GM19351 (cell line): ENCODE measurements at regions not wholly inside any gene's neighbourhood (a gene's known extent, or its start where the extent isn't known, plus 50 kb on each side); places are given as distances from the start of the nearest gene placed in this dataset.
"Not testable (repeated sequence)": the region's sequence is repeated elsewhere in the genome, so short reads cannot be mapped to it uniquely, and the experiment has no call there.

ENCODE experiments used
- ATAC-seq: cut with Tn5 transposase; IDR thresholded peaks from one replicate; pipeline ENCODE4 v1.9.1; 2021; ENCODE audit warnings: mild to moderate bottlenecking, moderate library complexity; ENCODE audit not compliant: unreplicated experiment

DNA sequence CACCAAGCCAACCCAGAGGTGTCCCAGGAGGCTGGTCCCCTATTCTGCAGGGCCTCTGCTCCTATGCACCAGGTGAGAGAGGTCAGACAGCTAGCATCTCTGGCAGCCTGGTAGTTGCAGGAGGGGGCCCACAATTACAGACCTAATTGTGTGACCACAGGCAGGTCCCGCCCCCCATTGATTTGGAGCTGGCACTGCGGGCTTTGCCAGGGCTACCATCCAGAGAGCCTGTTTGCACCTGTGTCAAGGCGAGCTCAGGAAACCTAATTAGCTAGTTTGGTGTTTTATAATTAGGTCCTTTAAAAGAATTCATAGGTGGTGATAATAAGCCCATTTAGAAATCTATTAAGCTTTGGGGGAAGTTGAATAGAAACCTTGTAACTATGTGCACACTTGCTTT lies 90.2 kb downstream of the MRM1 start:
- no peak for ATAC-seq

DNA sequence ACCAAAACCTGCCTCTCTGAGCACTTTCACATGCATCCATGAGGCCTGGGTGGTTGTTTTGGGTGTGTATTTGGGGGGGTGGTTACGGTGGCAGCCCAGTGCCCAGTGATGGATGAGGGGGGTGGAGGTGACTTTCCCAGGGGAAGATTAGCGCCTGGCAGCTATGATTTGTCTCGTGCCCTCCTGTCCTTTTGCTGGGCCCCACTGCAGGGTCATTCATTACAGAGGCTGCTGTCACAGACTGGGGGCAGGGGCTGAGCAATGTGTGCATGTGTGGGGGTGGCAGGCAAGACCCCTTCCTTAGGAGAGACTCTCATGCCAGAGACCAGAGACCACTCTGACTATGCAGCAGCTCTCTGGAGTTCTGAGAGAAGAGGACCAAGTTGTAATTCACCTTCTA lies 93.7 kb downstream of the MRM1 start:
- no peak for ATAC-seq

DNA sequence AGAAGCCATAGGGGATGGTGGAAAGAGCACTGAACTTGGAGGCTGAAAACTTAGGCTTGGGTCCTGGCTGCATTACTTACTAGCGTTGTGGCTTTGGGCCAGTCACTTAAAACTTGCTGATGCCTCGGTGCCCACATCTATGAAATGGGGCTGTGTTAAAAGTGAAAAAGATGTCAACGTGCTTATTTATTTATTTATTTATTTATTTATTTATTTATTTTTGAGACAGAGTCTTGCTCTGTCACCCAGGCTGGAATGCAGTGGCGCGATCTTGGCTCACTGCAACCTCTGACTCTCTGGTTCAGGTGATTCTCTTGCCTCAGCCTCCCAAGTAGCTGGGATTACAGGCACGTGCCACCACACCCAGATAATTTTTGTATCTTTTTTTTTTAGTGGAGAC lies 94.3 kb downstream of the MRM1 start:
- ATAC-seq: not testable (repeated sequence)

DNA sequence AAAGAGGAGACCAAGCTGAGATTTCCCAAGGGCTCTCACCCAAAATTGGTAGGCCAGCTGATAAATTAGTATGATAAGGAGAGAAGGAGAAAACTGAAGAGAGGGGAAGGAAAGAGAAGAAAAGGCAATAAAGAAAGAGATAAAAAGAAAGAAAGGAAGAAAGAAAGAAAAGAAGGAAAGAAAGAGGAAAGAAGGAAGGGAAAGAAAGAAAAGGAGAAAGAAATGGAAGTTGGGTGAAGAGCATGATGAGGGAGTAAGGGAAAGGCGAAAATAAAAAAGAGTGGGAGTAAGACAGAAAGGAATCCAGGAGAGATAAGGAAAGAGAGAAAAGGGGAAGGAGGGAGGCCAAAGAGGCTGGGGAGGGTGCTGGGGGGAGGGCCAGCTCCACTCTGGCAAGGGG lies 95.4 kb downstream of the MRM1 start:
- no peak for ATAC-seq

DNA sequence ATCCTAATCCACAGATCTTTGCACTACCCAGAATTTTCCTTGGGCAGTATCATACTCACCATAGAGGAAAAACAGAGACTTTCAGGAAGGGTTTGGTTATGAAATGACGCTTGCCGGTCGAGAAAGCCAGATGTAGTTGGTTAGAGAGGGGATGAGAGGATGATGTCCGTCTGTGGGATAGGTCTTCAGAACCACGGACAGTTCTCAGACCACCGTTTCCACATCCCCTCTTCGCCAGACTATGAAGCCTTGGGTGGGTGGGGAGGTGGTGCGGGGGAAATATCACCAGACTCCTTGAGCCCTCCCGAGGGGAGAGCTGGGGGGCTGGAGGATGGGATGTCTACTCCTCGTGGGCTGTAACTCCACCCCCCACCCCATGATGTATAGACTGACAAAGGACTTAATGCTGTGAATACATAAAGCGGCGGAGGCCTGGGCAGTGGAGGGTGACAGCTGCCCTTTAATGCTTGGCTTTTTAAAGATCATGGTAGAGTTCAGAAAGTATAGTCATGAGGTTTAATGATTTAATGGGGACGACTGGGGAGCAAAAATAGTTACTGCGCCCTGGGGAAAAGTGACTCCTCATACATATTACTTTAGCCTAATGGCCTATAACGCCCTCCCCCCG lies 96.6 kb downstream of the MRM1 start:
- no peak for ATAC-seq

DNA sequence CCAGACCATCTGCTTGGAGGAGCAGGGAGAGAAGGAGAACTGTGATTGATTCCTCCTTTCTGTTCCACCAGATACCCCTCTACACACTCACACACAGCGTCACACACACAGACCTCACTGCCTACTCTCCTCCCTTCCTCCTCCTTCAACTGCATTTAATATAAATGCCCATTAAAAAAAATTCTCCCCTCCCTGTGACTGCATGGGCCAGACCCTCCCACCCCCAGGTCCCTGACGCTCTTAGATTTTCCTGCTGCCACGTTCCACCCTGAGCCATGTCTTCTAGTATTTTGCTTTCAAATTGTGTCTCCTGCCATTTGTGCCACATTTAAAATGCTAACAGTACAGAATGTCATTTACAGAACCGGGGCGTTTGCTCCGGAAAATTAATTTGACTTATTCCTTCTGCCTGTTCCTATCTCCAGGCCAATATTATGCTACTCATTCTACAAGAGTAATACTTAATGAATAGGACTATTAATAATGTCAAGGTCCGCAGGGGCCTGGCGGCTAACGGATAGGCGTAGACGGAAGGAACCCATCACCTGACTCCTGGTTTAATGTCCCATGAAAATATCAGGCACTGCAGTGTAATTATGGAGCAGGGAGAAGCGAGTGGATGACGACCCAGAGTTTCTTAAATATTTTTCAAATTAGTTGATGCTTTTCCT lies 100.2 kb downstream of the MRM1 start:
- no peak for ATAC-seq

DNA sequence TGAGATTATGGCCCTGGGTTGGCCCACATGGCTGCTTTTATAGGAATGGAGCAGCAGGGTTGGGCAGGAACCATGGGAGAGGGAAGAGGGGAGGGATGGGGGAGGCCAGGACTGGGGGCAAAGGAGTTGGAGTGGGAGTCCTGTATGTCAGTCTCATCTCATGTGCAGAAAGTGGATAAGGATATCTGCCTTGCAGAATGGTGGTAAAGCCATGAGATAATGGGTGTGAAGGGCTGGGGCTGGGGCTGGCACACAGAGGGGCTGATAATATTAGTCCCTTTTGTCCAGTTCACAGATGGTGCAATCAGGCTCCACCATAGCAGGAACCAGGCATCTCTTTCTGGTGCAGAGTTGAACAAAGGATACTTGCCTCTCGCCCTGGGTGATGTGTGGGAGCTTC lies 101.3 kb downstream of the MRM1 start:
- no peak for ATAC-seq

DNA sequence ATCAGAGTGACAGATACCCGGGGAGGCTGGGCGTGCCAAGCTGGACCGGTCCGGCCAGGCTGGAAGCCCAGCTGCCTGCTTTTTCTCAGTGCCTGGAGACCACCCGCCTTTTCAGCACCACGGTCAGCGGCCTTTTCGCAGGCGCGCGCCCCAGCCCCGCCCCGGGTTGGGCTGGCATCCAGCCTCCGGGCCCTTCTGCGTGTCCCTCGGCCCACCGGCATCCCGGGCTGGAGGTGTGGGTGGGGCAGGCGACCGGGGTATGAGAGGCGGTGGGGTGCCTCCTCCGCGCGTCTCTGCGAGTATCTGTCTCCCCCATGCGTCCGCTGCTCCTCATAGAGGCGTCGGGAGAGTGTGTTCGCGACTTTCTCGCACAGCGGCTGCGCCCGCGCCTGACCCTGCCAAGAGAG lies 102.5 kb downstream of the MRM1 start:
- ATAC-seq: no peak

DNA sequence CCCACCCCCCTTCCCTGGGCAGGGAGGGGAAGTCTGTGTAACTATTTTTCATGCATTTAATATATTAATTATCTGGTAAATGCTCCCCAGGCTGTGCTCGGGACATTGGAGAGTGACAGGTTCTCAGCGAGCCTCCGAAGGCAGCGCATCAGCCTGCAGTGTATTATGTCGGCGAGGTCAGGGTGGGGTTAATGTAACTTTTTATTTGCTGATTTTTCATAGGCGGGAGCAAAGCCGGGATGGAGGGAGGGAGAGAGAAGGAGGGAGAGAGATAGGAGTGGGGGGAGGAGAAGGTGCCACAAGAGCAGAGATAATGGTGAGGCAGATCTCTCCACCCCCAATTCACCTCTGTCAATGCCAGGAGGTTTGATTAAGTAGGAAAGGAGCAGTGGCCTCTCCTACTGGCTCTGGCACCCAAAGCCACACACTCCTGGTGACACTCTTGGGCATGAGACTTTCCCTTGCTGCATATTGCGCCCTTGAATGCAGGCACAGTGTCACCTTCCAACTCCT lies 104.0 kb downstream of the MRM1 start:
- no peak for ATAC-seq

DNA sequence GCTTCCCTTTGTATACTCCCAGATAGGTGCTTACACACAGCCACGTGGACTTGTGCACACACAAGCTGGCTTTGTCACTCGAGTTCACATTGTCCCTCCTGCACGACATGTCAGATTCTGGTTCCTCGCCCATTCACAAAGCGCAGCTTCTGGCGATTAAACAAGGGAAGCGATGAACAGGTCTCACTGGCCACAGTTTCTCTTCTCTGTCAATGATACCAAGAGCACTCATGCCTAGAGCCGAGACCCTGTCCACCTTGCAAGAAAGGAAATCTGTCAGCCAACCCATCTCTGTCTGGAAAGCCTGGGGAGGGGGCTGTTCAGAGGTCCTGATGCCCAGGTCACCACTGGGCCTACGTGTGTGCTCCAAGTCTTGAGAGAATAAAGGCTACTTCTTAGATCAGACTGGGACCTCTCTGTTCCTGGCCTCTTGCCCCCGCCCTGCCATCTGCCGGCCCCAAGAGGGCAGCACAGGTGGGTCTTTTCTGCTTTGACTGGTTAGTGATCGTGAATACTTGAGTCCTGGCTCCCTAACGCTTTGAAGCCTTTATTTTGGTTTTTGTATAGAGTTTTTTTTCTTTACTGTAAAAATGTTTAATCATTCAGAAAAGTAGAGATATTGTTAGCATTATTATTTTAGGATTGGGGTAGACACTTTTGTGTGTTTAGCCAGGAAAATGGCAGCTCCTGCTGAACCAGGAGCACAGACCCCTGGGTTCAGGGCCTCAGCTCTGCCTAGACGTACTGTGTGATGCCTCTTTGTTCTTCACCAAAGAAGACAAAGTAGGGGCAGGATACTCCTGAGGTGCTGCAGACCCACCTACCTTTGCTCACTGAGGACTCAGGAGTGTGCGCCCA lies 104.7 kb downstream of the MRM1 start:
- no peak for ATAC-seq

DNA sequence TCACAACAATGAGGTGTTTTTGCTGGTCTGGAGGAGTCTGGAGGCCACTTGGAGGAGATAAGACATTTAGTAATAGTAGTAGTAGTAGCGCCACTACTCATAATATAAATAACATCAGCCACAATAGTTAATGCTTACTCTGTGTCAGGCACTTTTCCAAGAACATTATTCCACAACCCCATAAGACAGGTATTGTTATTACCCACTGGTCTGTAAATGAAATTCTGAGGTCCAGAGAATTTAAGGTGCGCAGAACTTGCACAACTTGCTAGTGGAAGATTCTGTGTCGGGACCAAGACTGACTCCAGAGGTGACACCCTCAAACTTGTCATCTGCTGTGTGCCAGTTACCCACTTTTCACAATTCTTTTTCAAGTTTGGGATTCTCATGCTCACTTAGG lies 106.5 kb downstream of the MRM1 start:
- no peak for ATAC-seq

DNA sequence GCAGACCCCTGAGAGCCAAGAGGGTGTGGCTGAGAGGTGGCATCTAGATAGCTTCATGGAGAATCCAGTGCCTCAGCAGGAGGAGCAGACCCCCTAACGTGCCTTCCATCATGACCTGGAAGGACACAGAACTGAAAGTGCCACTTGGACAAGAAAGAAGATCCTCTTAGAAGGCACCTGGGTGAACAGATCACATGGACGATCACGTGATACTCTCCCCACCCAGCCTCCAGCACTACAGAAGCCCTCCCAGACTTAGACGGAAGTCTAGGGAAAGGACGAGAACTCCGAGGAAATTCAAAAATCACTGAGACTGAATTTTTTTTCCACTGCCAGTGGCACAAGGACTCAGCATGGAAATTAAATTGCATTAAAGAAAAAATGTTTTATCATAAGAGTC lies 113.4 kb downstream of the MRM1 start:
- ATAC-seq: no peak

DNA sequence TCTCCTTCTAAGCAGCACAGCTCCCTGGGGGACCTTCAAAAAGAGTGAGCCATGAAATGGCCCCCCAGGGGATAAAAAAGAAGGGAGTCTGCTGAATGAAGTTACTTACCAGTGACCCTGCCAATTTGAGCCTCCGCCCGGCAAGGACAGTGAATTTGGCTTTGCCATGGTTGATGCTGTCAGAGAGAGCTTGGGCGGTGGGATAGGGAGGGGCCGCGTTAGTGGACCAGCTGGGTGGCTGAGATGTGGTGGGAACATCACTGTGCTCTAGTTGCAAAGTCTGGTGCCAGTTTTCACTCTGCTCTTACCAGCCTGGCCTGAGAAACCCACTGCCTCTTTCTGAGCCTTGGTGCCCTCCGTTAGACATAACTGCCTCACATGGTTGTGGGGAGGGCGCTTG lies 114.6 kb downstream of the MRM1 start:
- ATAC-seq: no peak

DNA sequence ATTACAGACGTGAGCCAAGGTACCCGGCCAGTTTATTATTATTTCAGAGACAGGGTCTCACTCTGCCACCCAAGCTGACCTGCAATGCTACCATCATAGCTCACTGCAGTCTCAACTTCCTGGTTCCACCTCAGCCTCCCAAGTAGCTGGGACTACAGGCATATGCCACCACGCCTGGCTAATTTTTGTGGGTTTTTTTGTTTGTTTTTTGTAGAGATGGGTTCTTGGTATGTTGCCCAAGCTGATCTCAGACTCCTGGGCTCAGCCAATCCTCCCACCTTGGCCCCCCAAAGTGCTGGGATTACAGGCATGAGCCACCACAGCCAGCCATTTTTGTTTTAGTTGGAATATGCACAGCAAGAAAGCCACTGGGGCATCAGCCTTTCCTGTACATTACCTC lies 115.7 kb downstream of the MRM1 start:
- ATAC-seq: no peak

DNA sequence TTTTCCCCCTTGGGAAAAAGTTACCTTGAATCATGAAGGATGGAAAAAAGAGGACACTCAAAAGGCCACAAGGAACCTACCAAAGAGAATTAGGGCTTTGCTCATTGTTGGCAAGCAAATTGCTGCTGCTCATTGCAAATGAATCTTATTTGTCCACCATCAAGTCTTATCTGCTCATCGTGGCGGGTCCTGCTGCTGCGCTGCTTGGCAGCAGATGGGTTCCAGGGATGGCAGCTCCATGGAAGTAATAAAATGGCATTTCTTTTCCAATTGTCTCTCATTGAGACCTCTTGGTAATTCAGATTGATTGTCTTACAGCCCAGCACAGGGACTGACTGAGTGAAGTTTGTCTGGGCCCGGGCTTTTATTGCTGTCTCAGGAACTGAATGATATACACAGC lies 118.7 kb downstream of the MRM1 start:
- ATAC-seq: no peak

DNA sequence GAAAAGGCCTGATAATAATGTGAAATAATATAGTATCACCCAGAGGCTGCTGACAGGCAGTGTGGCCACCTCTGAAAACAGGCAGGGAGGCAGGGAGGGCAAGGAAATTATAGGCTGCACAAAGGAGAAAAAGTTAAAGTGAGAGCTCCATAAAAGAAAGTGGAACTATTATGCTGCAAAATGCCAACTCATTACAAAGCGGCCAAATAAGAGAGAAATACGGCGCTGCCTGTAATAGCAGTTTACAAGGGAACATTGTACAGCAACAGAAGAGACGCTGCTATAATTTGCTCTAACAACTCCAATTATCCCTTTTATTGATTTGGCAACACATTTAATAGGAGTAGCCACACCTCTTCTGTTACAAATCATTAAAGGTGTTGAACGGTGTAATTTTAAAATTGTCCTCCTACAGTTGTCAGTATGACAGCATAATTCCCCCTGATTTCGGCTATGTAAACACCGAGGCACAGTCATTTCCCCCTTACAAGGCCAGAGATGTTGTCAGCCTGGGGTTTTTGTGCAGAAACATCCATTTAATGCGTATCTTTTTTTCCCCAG lies 120.3 kb downstream of the MRM1 start:
- no peak for ATAC-seq

DNA sequence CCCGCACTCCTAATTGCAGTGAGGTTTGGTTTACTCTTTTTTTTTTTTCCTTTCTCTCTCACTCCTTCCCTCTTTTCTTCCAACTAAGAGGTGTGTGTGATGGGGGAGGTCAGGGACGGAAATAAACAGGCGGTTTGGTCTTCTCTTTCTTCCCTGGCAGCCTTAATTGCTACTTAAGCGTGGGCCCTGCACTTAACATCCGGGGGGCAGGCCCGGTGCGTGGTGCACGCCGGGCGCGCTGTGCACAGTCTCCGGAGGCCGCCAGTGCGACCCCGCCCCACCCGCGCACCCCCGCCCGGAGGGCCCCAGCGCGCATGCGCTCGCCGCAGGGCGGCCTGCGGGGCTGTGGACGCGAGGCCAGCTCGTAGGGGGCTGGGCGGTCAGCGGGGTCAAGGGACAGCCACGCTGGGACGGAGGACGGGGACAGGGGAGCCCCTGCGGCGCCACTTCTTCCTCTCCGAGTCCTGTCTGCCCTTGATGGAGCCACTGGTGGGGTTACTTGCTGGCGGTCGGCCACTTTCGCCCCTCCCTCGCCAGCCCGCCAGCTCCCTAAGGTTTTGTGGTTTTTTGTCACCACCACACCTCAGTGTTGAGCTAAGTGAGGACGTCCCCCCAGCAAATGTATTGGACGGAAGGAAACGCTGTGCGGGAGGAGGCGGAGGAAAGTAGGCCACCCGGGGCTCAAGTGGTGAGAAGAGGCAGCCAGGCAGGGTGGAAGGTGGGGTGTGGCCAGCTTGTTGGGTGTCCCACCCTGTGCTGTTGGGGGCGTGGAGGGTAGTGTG lies 120.9 kb downstream of the MRM1 start:
- ATAC-seq: peak; percentile 64

DNA sequence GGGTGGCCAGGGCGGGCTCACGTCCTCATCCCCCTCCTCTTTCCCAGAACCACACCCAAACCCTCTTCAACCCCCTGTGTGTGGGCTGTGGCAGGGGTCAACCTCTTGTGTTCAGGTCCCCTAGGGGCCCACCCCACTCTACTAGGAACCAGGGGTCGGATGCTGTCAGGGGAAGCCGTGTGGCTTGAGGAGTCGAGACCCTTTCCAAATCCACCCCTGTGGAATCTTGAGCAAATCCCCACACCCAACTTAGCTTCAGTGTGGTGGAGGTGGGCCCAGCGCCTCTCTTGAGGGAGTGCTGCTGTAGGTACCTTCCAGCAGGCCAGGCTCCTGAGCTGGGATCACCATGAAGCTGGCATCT lies 121.5 kb downstream of the MRM1 start:
- ATAC-seq: no peak

DNA sequence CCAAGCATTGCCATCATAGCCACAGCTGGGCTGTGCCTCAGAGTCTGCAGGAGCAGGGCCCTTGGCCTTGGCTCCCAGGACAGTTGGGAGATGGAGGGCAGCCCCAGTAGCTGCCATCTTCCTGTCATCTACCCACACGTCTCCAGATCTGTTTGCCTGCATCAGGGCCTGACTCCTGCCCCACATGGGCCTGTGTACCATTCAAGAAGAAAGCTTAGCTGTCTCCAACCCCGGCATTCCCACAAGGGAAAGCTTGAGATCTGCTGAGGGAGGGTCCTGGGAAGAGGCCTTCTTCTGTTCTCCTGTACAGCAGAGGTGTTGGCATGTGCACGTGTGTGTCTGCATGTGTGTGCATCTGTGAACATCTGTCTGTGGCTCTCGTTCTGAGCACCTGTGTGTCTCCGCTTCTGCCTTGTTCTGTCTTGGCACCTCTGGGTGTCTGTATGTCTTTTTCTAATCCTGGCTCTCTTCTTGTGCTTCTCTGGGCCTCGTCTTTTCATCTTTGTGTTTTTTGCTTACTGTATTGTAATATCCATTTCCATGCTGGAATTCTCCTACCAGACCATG lies 122.2 kb downstream of the MRM1 start:
- ATAC-seq: no peak

DNA sequence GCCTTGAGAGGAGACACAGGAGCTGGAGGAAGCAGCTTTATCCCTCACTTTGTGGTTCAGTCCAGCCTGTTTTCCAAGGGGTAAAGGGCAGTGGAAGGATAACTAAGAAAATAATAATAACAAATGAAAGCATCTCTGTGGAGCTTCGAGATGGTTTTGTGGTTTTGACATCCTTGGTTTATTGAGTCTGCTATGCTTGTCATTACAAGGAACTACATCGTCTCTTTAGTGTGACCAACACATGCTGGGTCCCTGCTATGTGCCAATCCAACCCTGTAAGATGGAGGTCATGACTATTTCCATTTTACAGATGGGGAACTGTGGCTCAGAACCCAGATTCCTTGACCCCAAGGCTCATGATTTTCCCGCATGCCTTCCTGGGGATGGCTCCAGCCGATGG lies 124.8 kb downstream of the MRM1 start:
- ATAC-seq: no peak

DNA sequence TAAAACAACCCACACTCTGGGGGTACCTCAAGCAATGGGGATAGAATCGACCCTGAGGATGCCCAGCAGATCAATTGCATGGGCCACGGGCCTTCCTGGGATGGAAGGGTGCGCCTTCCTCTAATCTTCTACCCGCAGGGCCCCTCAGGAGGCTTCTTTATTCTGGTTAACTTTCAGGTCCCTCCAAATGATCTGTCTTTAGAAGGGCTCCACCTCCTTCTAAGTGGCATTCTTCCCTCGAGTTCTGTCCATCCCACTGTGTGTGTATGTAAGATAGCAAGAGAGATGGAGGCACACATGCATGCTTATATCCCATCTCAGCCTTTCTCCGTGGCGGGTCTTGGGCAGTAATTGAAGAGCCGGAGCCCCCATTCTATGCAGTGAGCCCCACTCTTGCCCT lies 125.7 kb downstream of the MRM1 start:
- no peak for ATAC-seq
